OCI-LY7 (cell line): ENCODE measurements at regions not wholly inside any gene's neighbourhood (a gene's known extent, or its start where the extent isn't known, plus 50 kb on each side); places are given as distances from the start of the nearest gene placed in this dataset.

Experiments used
- EZH2phosphoT487 ChIP-seq: fragments of 200-600 bp; sonication (generic); IDR thresholded peaks from 2 replicates; pipeline ENCODE4 v1.6.1; 2018; ENCODE audit warnings: low read depth, borderline replicate concordance, mild to moderate bottlenecking, mixed run types, antibody characterized with exemption, low read length, moderate library complexity, mixed read lengths
- TF ChIP-seq, protein P1 (sequence below): fragments of 200-600 bp; sonication (generic); conservative IDR thresholded peaks from 2 replicates; pipeline ENCODE4 v1.5.1; 2014; ENCODE audit warnings: mild to moderate bottlenecking, antibody characterized with exemption, low read length, moderate library complexity, mixed read lengths

DNA sequence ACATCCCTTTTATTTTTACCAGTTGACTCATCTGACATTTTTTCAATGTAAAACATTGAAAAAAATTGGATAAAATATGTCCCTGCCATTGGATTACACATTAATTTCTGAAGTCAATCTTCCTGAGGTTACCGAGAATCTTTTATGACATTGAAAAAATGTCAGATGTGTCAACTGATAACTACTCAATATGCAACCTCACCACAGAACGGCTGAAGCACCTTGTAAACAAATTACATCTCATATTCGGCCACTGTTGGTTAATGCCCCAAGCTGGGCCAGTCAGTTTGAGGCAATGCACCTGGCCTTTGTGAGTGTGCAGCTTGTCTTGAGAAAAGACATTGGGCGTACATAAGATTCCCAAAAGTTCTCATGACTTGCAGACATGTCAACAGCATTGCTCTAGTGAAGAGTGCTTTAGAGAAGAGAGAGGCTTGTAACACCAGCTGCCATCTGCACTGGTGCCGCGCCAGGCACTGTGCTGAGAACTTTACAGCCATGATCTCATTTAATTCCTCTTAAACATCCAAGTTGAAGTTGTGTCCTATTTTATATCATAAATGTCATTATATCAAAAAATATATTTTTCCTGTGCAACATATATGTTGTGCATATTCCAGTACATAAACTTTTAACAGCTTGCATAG, 112.7 kb upstream of the SLC35G4 start:
- TF ChIP-seq, protein P1, sequence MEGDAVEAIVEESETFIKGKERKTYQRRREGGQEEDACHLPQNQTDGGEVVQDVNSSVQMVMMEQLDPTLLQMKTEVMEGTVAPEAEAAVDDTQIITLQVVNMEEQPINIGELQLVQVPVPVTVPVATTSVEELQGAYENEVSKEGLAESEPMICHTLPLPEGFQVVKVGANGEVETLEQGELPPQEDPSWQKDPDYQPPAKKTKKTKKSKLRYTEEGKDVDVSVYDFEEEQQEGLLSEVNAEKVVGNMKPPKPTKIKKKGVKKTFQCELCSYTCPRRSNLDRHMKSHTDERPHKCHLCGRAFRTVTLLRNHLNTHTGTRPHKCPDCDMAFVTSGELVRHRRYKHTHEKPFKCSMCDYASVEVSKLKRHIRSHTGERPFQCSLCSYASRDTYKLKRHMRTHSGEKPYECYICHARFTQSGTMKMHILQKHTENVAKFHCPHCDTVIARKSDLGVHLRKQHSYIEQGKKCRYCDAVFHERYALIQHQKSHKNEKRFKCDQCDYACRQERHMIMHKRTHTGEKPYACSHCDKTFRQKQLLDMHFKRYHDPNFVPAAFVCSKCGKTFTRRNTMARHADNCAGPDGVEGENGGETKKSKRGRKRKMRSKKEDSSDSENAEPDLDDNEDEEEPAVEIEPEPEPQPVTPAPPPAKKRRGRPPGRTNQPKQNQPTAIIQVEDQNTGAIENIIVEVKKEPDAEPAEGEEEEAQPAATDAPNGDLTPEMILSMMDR, result no peak
- no peak for TF ChIP-seq EZH2phosphoT487
